ENCODE measurements at regions not wholly inside any gene's neighbourhood (a gene's known extent, or its start where the extent isn't known, plus 50 kb on each side); places are given as distances from the start of the nearest gene placed in this dataset.

DNA sequence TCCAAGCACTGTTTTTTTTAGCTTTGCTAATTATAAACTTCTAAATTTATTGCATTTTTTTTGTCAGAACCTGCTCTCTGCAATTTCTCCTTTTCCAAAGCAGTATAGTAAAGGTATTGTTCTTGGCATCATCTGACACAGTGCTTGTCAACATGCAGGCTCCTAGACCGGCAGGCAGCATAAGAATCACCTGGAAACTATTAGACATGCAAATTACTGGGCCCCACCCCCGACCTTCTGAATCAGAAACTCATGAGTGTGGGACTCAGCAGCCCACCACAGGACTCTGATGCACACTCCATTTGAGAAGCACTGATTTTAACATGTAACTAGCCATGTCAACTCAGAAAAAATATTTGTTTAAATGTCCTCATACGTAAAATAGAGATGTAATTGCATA, 551.1 kb upstream of the CELF4 start:
- DNase-seq (ENCODE audit: low read depth) (no peak), FAIRE-seq (no peak)
- TF ChIP-seq, protein P1, sequence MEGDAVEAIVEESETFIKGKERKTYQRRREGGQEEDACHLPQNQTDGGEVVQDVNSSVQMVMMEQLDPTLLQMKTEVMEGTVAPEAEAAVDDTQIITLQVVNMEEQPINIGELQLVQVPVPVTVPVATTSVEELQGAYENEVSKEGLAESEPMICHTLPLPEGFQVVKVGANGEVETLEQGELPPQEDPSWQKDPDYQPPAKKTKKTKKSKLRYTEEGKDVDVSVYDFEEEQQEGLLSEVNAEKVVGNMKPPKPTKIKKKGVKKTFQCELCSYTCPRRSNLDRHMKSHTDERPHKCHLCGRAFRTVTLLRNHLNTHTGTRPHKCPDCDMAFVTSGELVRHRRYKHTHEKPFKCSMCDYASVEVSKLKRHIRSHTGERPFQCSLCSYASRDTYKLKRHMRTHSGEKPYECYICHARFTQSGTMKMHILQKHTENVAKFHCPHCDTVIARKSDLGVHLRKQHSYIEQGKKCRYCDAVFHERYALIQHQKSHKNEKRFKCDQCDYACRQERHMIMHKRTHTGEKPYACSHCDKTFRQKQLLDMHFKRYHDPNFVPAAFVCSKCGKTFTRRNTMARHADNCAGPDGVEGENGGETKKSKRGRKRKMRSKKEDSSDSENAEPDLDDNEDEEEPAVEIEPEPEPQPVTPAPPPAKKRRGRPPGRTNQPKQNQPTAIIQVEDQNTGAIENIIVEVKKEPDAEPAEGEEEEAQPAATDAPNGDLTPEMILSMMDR (IDR thresholded peaks at IDR 0.05; ENCODE audit: insufficient read depth, low read depth, low read length): no peak
- no peak for TF ChIP-seq EZH2 (IDR thresholded peaks at IDR 0.05; ENCODE audit: insufficient read depth, low read length)
- Histone ChIP-seq H3K79me2 (ENCODE audit: insufficient read depth, low read length) (no peaks in the 10 kb centered on the region), H3K4me2 (ENCODE audit: low read length) (no peak overlapping the region), H3K27ac (ENCODE audit: low read depth, low read length) (no peak overlapping the region), H3K27me3 (ENCODE audit: insufficient read depth, low read length) (no peaks in the 10 kb centered on the region), H3K4me1 (ENCODE audit: insufficient read depth, low read length) (no peaks in the 10 kb centered on the region), H4K20me1 (ENCODE audit: insufficient read depth, low read length) (no peaks in the 10 kb centered on the region), H3K9me3 (ENCODE audit: insufficient read depth, low read depth, low read length) (no peaks in the 10 kb centered on the region), H3K4me3 (ENCODE audit: insufficient read depth, low read depth, low read length) (no peak overlapping the region), H3K9ac (ENCODE audit: low read length) (no peak overlapping the region), H2AFZ (ENCODE audit: low read depth, low read length) (no peak overlapping the region), H3K36me3 (ENCODE audit: insufficient read depth, low read length) (no peaks in the 10 kb centered on the region)
- peaks cover 14% of the 10 kb centered on the region for H3K4me1 Mint-ChIP-seq (ENCODE audit: low read depth, unreplicated experiment)
- no peak overlapping the region for H3K27ac Mint-ChIP-seq (ENCODE audit: unreplicated experiment)
- H3K4me3 Mint-ChIP-seq (ENCODE audit: unreplicated experiment): no peak overlapping the region
- H3K27me3 Mint-ChIP-seq (ENCODE audit: low read depth, unreplicated experiment): no peaks in the 10 kb centered on the region
- no peaks in the 10 kb centered on the region for H3K36me3 Mint-ChIP-seq (ENCODE audit: low read depth, unreplicated experiment)
- H3K9me3 Mint-ChIP-seq (ENCODE audit: unreplicated experiment): no peaks in the 10 kb centered on the region

DNA sequence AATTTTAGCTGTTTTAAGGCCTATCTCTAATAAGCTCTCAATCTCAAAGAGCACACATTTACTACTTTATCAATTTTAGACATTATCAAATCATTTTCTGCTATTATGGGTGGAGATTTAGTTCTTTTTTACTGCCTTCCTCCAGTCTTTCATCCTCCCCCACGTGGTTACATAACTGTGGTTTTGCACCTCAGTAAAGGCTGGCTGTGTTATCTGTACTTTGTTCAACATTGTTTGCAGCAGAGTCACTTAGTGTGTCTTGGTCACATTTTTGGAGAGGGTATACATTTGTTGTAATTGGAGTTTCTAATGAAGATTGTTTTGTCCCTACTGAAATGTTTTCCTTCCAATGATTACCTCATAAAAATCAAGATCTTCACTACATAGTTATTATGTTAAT, 549.6 kb upstream of the CELF4 start:
- FAIRE-seq: no peak
- H3K4me1 Mint-ChIP-seq (ENCODE audit: low read depth, unreplicated experiment): peaks cover 14% of the 10 kb centered on the region

DNA sequence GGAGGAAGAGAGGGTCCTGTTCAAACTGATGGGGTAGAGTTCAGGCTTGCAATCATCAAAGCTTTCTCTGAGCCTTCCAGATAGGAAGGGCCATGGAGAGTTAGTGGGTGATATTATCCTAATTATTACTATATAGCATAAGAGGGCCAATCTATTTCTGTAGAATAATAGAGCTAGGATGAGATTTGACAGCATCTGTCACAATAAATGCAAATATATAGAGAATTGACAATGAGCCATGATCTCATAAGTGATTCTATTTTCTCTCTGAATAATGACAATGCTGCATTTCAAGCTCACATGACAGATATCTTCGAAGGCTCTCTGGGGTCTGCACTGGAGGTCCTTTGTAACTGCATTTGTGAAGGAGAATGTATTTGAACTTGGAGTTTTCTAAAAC, 521.9 kb upstream of the CELF4 start:
- Histone ChIP-seq H3K27me3 (ENCODE audit: insufficient read depth, low read length) (no peaks in the 10 kb centered on the region), H3K27ac (ENCODE audit: low read depth, low read length) (no peak overlapping the region), H2AFZ (ENCODE audit: low read depth, low read length) (no peak overlapping the region), H3K79me2 (ENCODE audit: insufficient read depth, low read length) (no peaks in the 10 kb centered on the region), H3K9ac (ENCODE audit: low read length) (no peak overlapping the region), H4K20me1 (ENCODE audit: insufficient read depth, low read length) (no peaks in the 10 kb centered on the region), H3K36me3 (ENCODE audit: insufficient read depth, low read length) (no peaks in the 10 kb centered on the region), H3K4me1 (ENCODE audit: insufficient read depth, low read length) (no peaks in the 10 kb centered on the region), H3K9me3 (ENCODE audit: insufficient read depth, low read depth, low read length) (no peaks in the 10 kb centered on the region), H3K4me2 (ENCODE audit: low read length) (no peak overlapping the region), H3K4me3 (ENCODE audit: insufficient read depth, low read depth, low read length) (no peak overlapping the region)
- TF ChIP-seq, protein P1 (IDR thresholded peaks at IDR 0.05; ENCODE audit: insufficient read depth, low read depth, low read length): no peak
- TF ChIP-seq EZH2 (IDR thresholded peaks at IDR 0.05; ENCODE audit: insufficient read depth, low read length): no peak
- DNase-seq (ENCODE audit: low read depth) (no peak), FAIRE-seq (no peak)
- Mint-ChIP-seq H3K9me3 (ENCODE audit: unreplicated experiment) (peaks cover 3% of the 10 kb centered on the region), H3K36me3 (ENCODE audit: low read depth, unreplicated experiment) (no peaks in the 10 kb centered on the region), H3K4me3 (ENCODE audit: unreplicated experiment) (no peak overlapping the region), H3K27ac (ENCODE audit: unreplicated experiment) (no peak overlapping the region), H3K4me1 (ENCODE audit: low read depth, unreplicated experiment) (no peaks in the 10 kb centered on the region), H3K27me3 (ENCODE audit: low read depth, unreplicated experiment) (peaks cover 5% of the 10 kb centered on the region)

More for the DNA sequence above, 549.6 kb upstream of the CELF4 start:
- Mint-ChIP-seq H3K27me3 (ENCODE audit: low read depth, unreplicated experiment) (no peaks in the 10 kb centered on the region), H3K4me3 (ENCODE audit: unreplicated experiment) (no peak overlapping the region), H3K27ac (ENCODE audit: unreplicated experiment) (no peak overlapping the region), H3K36me3 (ENCODE audit: low read depth, unreplicated experiment) (no peaks in the 10 kb centered on the region), H3K9me3 (ENCODE audit: unreplicated experiment) (peaks cover 3% of the 10 kb centered on the region)
- Histone ChIP-seq H4K20me1 (ENCODE audit: insufficient read depth, low read length) (no peaks in the 10 kb centered on the region), H3K9me3 (ENCODE audit: insufficient read depth, low read depth, low read length) (no peaks in the 10 kb centered on the region), H3K4me2 (ENCODE audit: low read length) (no peak overlapping the region), H3K4me3 (ENCODE audit: insufficient read depth, low read depth, low read length) (no peak overlapping the region), H3K79me2 (ENCODE audit: insufficient read depth, low read length) (no peaks in the 10 kb centered on the region), H3K4me1 (ENCODE audit: insufficient read depth, low read length) (no peaks in the 10 kb centered on the region), H3K27me3 (ENCODE audit: insufficient read depth, low read length) (no peaks in the 10 kb centered on the region), H2AFZ (ENCODE audit: low read depth, low read length) (no peak overlapping the region), H3K27ac (ENCODE audit: low read depth, low read length) (no peak overlapping the region), H3K36me3 (ENCODE audit: insufficient read depth, low read length) (no peaks in the 10 kb centered on the region), H3K9ac (ENCODE audit: low read length) (no peak overlapping the region)
- TF ChIP-seq, protein P1 (IDR thresholded peaks at IDR 0.05; ENCODE audit: insufficient read depth, low read depth, low read length): no peak
- TF ChIP-seq EZH2 (IDR thresholded peaks at IDR 0.05; ENCODE audit: insufficient read depth, low read length): no peak
- DNase-seq (ENCODE audit: low read depth): no peak
